Liver (tissue), 7 donors: ENCODE measurements at regions not wholly inside any gene's neighbourhood (a gene's known extent, or its start where the extent isn't known, plus 50 kb on each side); places are given as distances from the start of the nearest gene placed in this dataset.

ENCODE experiments used
- DNase-seq: peaks from one replicate; pipeline ENCODE4 v3.0.0-alpha.2; 2017; ENCODE audit warnings: low spot score
- H3K27ac ChIP-seq, 2 donors: one replicate each; pipeline ENCODE4 v1.7.0; 2013; ENCODE audit warnings: inconsistent platforms in 2 of 2, low read length in 2 of 2, control low read depth in 1 of 2, low read depth in 1 of 2, mild to moderate bottlenecking in 1 of 2
- H3K27me3 ChIP-seq, 4 donors: one replicate each; pipeline versions ENCODE4 v1.6.1 to v1.7.0; 2013; ENCODE audit warnings: low read length in 3 of 4, inconsistent platforms in 1 of 4, mild to moderate bottlenecking in 1 of 4, moderate library complexity in 1 of 4; ENCODE audit not compliant: control insufficient read depth in 4 of 4, insufficient read depth in 4 of 4
- H3K36me3 ChIP-seq, 4 donors: one replicate each; pipeline versions ENCODE4 v1.6.1 to v1.7.0; 2013; ENCODE audit warnings: low read length in 3 of 4, mild to moderate bottlenecking in 3 of 4, low read depth in 1 of 4, moderate library complexity in 1 of 4; ENCODE audit not compliant: control insufficient read depth in 4 of 4, insufficient read depth in 3 of 4
- H3K4me1 ChIP-seq, 4 donors: one replicate each; pipeline versions ENCODE4 v1.6.1 to v1.7.0; 2013; ENCODE audit warnings: low read length in 3 of 4, mild to moderate bottlenecking in 3 of 4, moderate library complexity in 1 of 4; ENCODE audit not compliant: control insufficient read depth in 4 of 4, insufficient read depth in 4 of 4
- H3K4me3 ChIP-seq, 3 donors: one replicate each; pipeline versions ENCODE4 v1.6.1 to v1.7.0; 2013; ENCODE audit warnings: low read length in 3 of 3, control low read depth in 1 of 3, low read depth in 1 of 3, mild to moderate bottlenecking in 1 of 3
- H3K9ac ChIP-seq, 2 donors: one replicate each; pipeline ENCODE4 v1.7.0; 2013; ENCODE audit warnings: low read length in 2 of 2, mild to moderate bottlenecking in 2 of 2, moderate library complexity in 2 of 2, control low read depth in 1 of 2, low read depth in 1 of 2
- H3K9me3 ChIP-seq, 4 donors: one replicate each; pipeline versions ENCODE4 v1.6.1 to v1.7.0; 2013; ENCODE audit warnings: low read length in 3 of 4; ENCODE audit not compliant: control insufficient read depth in 4 of 4
- EGR1 ChIP-seq, 2 donors: IDR thresholded peaks; 2 replicates each; pipeline ENCODE4 v1.6.1; 2016 to 2018; ENCODE audit warnings: antibody characterized with exemption in 2 of 2, low read depth in 2 of 2
- FOXA1 ChIP-seq: IDR thresholded peaks from 2 replicates; pipeline ENCODE4 v1.6.1; 2016; ENCODE audit warnings: antibody characterized with exemption
- GABPA ChIP-seq, 2 donors: IDR thresholded peaks in 1 of 2; conservative IDR thresholded peaks in 1 of 2; 2 replicates each; pipeline ENCODE4 v1.6.1; 2016; ENCODE audit warnings: antibody characterized with exemption in 2 of 2, mild to moderate bottlenecking in 1 of 2, moderate library complexity in 1 of 2
- HNF4A ChIP-seq, 2 donors: conservative IDR thresholded peaks; 2 replicates each; pipeline ENCODE4 v1.6.1; 2016; ENCODE audit warnings: antibody characterized with exemption in 2 of 2, mild to moderate bottlenecking in 2 of 2
- HNF4G ChIP-seq: IDR thresholded peaks from 2 replicates; pipeline ENCODE4 v1.6.1; 2016; ENCODE audit warnings: antibody characterized with exemption
- JUND ChIP-seq, 2 donors: IDR thresholded peaks; 2 replicates each; pipeline ENCODE4 v1.6.1; 2016; ENCODE audit warnings: antibody characterized with exemption in 2 of 2
- NR2F2 ChIP-seq: IDR thresholded peaks from 2 replicates; pipeline ENCODE4 v1.6.1; 2016; ENCODE audit warnings: antibody characterized with exemption
- RAD21 ChIP-seq, 2 donors: IDR thresholded peaks; 2 replicates each; pipeline ENCODE4 v1.6.1; 2016; ENCODE audit warnings: antibody characterized with exemption in 2 of 2, mild to moderate bottlenecking in 2 of 2
- RXRA ChIP-seq, 2 donors: IDR thresholded peaks; 2 replicates each; pipeline ENCODE4 v1.6.1; 2017 to 2018; ENCODE audit warnings: antibody characterized with exemption in 2 of 2, mild to moderate bottlenecking in 1 of 2
- SP1 ChIP-seq: IDR thresholded peaks from 2 replicates; pipeline ENCODE4 v1.6.1; 2018; ENCODE audit warnings: antibody characterized with exemption, mild to moderate bottlenecking
- TAF1 ChIP-seq: conservative IDR thresholded peaks from 2 replicates; pipeline ENCODE4 v1.6.1; 2016; ENCODE audit warnings: antibody characterized with exemption, mild to moderate bottlenecking
- YY1 ChIP-seq: IDR thresholded peaks from 2 replicates; pipeline ENCODE4 v1.6.1; 2016; ENCODE audit warnings: antibody characterized with exemption, mild to moderate bottlenecking
- WGBS: extraction: QIAGEN DNeasy Blood & Tissue Kit; methylation state at CpG from one replicate; pipeline ENCODE4 v1.1.7; 2013; 5-methylcytosine and 5-hydroxymethylcytosine counted together
- TF ChIP-seq, protein P1 (sequence below): IDR thresholded peaks from 2 replicates; pipeline ENCODE4 v1.6.1; 2016; ENCODE audit warnings: antibody characterized with exemption
- TF ChIP-seq, protein P2 (sequence below): IDR thresholded peaks from 2 replicates; pipeline ENCODE4 v1.6.1; 2016; ENCODE audit warnings: antibody characterized with exemption
- TF ChIP-seq, protein P3 (sequence below): IDR thresholded peaks from 2 replicates; pipeline ENCODE4 v1.6.1; 2016; ENCODE audit warnings: antibody characterized with exemption, mild to moderate bottlenecking
- TF ChIP-seq, protein P4 (sequence below): IDR thresholded peaks from 2 replicates; pipeline ENCODE4 v1.6.1; 2016; ENCODE audit warnings: antibody characterized with exemption
- donor health status: healthy.
- donor health status: healthy.
- donor health status: healthy.
- donor health status: healthy.

DNA sequence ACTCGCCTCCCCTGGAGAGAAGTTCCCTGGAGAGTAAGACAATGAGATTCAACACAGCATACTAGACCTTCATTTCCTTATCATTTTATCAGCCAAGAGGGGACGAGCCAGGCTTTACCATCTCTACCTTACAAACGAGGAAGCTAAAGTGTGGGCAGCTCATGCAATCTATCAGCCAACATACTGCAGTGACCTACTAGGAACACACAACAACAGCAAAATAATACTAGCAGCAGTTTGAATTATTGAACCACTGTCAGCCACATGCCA is 60.0 kb upstream of the TEX51 start (continued):
- TF ChIP-seq RAD21 (IDR thresholded peaks at IDR 0.05) = no peak

DNA sequence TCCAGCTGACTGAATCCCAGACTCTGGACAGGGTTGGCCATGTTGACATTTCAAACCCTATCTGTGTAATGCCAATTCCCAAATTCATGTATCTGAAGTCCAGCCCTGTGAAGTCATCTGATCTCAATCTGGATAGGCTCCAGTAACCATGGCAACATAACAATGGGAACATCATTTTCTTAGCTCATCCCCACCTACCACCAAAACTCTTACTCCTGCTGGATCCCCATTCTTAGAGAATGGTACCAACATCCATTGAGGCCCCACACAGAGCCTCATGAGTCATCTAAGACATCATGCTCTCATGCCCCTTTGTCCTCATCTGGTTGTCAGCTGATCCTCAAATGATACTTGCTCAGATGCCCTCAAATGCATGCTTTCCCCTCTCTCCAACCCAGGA is 58.9 kb upstream of the TEX51 start:
- TF ChIP-seq, protein P1, sequence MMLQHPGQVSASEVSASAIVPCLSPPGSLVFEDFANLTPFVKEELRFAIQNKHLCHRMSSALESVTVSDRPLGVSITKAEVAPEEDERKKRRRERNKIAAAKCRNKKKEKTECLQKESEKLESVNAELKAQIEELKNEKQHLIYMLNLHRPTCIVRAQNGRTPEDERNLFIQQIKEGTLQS = no peak
- no peak for TF ChIP-seq NR2F2
- H3K27me3 ChIP-seq = peaks cover 0 to 2% (median 0%) of the 10 kb centered on the region in 4 donors
- no peaks in the 10 kb centered on the region for H3K4me1 ChIP-seq
- H3K27ac ChIP-seq = no peak overlapping the region
- H3K9me3 ChIP-seq = no peaks in the 10 kb centered on the region
- DNase-seq = peak; percentile 4
- no peak overlapping the region for H3K9ac ChIP-seq
- no peak overlapping the region for H3K4me3 ChIP-seq
- no peaks in the 10 kb centered on the region for H3K36me3 ChIP-seq

DNA sequence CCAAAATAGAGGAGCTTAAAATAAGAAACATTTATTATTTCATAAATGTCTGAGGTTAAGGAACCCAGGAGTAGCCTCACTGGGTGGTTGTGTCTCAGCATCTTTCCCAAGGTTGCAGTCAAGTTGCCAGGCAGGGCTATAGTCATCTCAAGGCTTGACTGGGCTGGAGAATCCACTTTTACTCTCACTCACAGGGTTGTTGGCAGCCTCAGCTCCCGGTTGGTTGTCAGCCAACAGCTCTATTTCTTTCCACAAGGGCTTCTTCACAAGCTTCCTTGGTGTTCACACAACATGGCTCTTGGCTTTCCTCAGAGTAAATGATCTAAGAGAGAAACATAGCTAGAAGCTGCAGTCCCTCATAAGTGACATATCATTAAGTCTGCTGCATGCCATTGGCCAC is 55.6 kb upstream of the TEX51 start:
- no peaks in the 10 kb centered on the region for H3K9me3 ChIP-seq
- no peak overlapping the region for H3K9ac ChIP-seq
- DNase-seq = peak; percentile 5
- no peaks in the 10 kb centered on the region for H3K36me3 ChIP-seq
- H3K4me1 ChIP-seq = no peaks in the 10 kb centered on the region
- no peak for TF ChIP-seq TAF1
- peaks cover 0 to 2% (median 0%) of the 10 kb centered on the region in 4 donors for H3K27me3 ChIP-seq
- H3K4me3 ChIP-seq = no peak overlapping the region
- H3K27ac ChIP-seq = no peak overlapping the region
- 43% methylated on average over 1 of the region's 1 CpG for WGBS

DNA sequence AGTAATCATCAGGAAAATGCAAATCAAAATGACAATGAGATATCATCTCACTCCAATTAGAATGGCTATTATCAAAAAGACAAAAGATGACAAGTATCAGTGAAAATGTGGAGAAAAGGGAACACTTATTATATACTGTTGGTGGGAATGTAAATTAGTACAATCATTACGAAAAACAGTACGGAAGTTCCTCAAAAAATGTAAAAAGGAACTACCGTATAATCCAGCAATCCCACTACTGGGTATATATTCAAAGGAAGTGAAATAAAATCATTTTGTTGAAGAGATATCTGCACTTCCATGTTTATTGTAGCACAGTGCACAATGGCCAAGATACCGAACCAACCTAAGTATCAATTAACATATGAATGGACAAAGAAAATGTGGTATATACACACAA is 52.4 kb upstream of the TEX51 start:
- 83% methylated on average over 4 of the region's 4 CpGs for WGBS
- H3K4me1 ChIP-seq = no peaks in the 10 kb centered on the region
- DNase-seq = no peak
- H3K4me3 ChIP-seq = no peak overlapping the region
- H3K27ac ChIP-seq = no peak overlapping the region
- no peaks in the 10 kb centered on the region for H3K9me3 ChIP-seq
- no peak overlapping the region for H3K9ac ChIP-seq
- peaks cover 0 to 2% (median 0%) of the 10 kb centered on the region in 4 donors for H3K27me3 ChIP-seq
- TF ChIP-seq HNF4G (no peak), JUND (IDR thresholded peaks at IDR 0.05) (no peak), FOXA1 (no peak), GABPA (IDR thresholded peaks at IDR 0.05 in 1 of 2, conservative IDR thresholded peaks at IDR 0.05 in 1 of 2) (no peak), SP1 (no peak), RXRA (IDR thresholded peaks at IDR 0.05) (no peak), EGR1 (IDR thresholded peaks at IDR 0.05; ENCODE audit: low read depth in 2 of 2) (no peak), HNF4A (conservative IDR thresholded peaks at IDR 0.05) (no peak), YY1 (no peak)
- TF ChIP-seq, protein P2, sequence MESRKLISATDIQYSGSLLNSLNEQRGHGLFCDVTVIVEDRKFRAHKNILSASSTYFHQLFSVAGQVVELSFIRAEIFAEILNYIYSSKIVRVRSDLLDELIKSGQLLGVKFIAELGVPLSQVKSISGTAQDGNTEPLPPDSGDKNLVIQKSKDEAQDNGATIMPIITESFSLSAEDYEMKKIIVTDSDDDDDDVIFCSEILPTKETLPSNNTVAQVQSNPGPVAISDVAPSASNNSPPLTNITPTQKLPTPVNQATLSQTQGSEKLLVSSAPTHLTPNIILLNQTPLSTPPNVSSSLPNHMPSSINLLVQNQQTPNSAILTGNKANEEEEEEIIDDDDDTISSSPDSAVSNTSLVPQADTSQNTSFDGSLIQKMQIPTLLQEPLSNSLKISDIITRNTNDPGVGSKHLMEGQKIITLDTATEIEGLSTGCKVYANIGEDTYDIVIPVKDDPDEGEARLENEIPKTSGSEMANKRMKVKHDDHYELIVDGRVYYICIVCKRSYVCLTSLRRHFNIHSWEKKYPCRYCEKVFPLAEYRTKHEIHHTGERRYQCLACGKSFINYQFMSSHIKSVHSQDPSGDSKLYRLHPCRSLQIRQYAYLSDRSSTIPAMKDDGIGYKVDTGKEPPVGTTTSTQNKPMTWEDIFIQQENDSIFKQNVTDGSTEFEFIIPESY = no peak
- TF ChIP-seq, protein P1 = no peak
- TF ChIP-seq, protein P3, sequence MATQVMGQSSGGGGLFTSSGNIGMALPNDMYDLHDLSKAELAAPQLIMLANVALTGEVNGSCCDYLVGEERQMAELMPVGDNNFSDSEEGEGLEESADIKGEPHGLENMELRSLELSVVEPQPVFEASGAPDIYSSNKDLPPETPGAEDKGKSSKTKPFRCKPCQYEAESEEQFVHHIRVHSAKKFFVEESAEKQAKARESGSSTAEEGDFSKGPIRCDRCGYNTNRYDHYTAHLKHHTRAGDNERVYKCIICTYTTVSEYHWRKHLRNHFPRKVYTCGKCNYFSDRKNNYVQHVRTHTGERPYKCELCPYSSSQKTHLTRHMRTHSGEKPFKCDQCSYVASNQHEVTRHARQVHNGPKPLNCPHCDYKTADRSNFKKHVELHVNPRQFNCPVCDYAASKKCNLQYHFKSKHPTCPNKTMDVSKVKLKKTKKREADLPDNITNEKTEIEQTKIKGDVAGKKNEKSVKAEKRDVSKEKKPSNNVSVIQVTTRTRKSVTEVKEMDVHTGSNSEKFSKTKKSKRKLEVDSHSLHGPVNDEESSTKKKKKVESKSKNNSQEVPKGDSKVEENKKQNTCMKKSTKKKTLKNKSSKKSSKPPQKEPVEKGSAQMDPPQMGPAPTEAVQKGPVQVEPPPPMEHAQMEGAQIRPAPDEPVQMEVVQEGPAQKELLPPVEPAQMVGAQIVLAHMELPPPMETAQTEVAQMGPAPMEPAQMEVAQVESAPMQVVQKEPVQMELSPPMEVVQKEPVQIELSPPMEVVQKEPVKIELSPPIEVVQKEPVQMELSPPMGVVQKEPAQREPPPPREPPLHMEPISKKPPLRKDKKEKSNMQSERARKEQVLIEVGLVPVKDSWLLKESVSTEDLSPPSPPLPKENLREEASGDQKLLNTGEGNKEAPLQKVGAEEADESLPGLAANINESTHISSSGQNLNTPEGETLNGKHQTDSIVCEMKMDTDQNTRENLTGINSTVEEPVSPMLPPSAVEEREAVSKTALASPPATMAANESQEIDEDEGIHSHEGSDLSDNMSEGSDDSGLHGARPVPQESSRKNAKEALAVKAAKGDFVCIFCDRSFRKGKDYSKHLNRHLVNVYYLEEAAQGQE = no peak
- TF ChIP-seq, protein P4, sequence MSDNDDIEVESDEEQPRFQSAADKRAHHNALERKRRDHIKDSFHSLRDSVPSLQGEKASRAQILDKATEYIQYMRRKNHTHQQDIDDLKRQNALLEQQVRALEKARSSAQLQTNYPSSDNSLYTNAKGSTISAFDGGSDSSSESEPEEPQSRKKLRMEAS = no peak
- H3K36me3 ChIP-seq = no peaks in the 10 kb centered on the region
